Esophagus squamous epithelium (tissue), 5 donors: ENCODE measurements at regions not wholly inside any gene's neighbourhood (a gene's known extent, or its start where the extent isn't known, plus 50 kb on each side); places are given as distances from the start of the nearest gene placed in this dataset.
A peak's percentile ranks its signal among the peaks of the same experiment; 100 is the strongest.

Experiments used
- DNase-seq: peaks from one replicate; lab custom pipeline; 2025; lab: John Stamatoyannopoulos, UW
- H3K27ac ChIP-seq, 4 donors: fragments of 200-600 bp; sonication (generic); one replicate each; pipeline ENCODE4 v1.5.1; 2016 to 2019; ENCODE audit warnings: mild to moderate bottlenecking in 1 of 4
- H3K27me3 ChIP-seq, 4 donors: fragments of 200-600 bp; sonication (generic); 1 replicate in 3 of 4; 2 replicates in 1 of 4; pipeline versions ENCODE4 v1.5.1 to v1.6.0; 2017 to 2021; ENCODE audit warnings: antibody characterized with exemption in 1 of 4
- H3K36me3 ChIP-seq, 3 donors: fragments of 200-600 bp; sonication (generic); one replicate each; pipeline ENCODE4 v1.5.1; 2016 to 2019
- H3K4me1 ChIP-seq, 3 donors: fragments of 200-600 bp; sonication (generic); one replicate each; pipeline ENCODE4 v1.5.1; 2017 to 2019
- H3K4me3 ChIP-seq, 4 donors: fragments of 200-600 bp; sonication (generic); 1 replicate in 3 of 4; 2 replicates in 1 of 4; pipeline ENCODE4 v1.5.1; 2016 to 2019; ENCODE audit warnings: mild to moderate bottlenecking in 2 of 4, moderate library complexity in 1 of 4
- H3K9me3 ChIP-seq, 3 donors: fragments of 200-600 bp; sonication (generic); one replicate each; pipeline ENCODE4 v1.5.1; 2016 to 2019
- POLR2A ChIP-seq, 4 donors: fragments of 450-650 bp; IDR thresholded peaks; one replicate each; pipeline ENCODE4 v1.6.1; 2017; ENCODE audit warnings: antibody characterized with exemption in 4 of 4, mild to moderate bottlenecking in 4 of 4, moderate library complexity in 3 of 4
- WGBS, 2 donors: methylation state at CpG; one replicate each; pipeline ENCODE4 v1.1.5; 2018; 5-methylcytosine and 5-hydroxymethylcytosine counted together
- intact Hi-C: fragments of 100-400 bp; cut with DNase I; formaldehyde crosslinking; loops from one replicate; pipeline ENCODE4 v1.15.0; 2022
- TF ChIP-seq, protein P1 (sequence below), 6 experiments: fragments of 450-650 bp in 4 of 6; fragments of 200-600 bp in 2 of 6; sonication (generic) in 2 of 6; IDR thresholded peaks; one replicate each; pipeline ENCODE4 v1.5.1; 2016 to 2019; ENCODE audit warnings: antibody characterized with exemption in 6 of 6, mild to moderate bottlenecking in 4 of 6, moderate library complexity in 4 of 6
- donor health status: DM: yes; HTN: yes; CAD: no.

DNA sequence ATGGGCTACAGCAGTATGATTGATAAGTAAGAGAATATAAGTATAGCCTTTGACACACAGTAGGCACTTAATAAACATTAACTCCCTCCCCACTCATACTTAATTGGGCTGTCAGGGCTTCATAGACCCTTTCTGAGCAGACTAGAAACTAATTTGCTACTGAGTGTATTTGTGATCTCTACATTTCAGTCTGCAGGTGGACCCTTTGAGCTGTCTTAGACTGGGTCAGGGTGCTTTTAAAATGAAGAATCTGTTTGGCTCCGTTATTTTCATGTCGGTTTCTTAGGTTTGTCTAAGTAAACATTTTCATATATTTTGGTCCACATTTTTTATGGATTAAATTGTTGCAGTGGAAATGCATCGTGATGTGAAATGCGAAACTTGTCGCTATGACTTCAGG lies 50.3 kb upstream of the SELENOK start:
- Histone ChIP-seq H3K4me1 (no peaks in the 10 kb centered on the region), H3K27me3 (peaks cover 0 to 22% (median 0%) of the 10 kb centered on the region in 4 donors), H3K9me3 (peaks cover 0 to 9% (median 7%) of the 10 kb centered on the region in 3 donors), H3K27ac (no peak overlapping the region), H3K36me3 (no peaks in the 10 kb centered on the region), H3K4me3 (no peak overlapping the region)
- TF ChIP-seq, protein P1, sequence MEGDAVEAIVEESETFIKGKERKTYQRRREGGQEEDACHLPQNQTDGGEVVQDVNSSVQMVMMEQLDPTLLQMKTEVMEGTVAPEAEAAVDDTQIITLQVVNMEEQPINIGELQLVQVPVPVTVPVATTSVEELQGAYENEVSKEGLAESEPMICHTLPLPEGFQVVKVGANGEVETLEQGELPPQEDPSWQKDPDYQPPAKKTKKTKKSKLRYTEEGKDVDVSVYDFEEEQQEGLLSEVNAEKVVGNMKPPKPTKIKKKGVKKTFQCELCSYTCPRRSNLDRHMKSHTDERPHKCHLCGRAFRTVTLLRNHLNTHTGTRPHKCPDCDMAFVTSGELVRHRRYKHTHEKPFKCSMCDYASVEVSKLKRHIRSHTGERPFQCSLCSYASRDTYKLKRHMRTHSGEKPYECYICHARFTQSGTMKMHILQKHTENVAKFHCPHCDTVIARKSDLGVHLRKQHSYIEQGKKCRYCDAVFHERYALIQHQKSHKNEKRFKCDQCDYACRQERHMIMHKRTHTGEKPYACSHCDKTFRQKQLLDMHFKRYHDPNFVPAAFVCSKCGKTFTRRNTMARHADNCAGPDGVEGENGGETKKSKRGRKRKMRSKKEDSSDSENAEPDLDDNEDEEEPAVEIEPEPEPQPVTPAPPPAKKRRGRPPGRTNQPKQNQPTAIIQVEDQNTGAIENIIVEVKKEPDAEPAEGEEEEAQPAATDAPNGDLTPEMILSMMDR (IDR thresholded peaks at IDR 0.05), result peak in 1 of 6 experiments; percentile 39
- no peak for TF ChIP-seq POLR2A (IDR thresholded peaks at IDR 0.05)
- WGBS, 2 donors, result 56 to 59% methylated on average over 5 of the region's 5 CpGs
- intact Hi-C loops, result no loop called here
- no peak for DNase-seq
